K562 (cell line): ENCODE measurements at regions not wholly inside any gene's neighbourhood (a gene's known extent, or its start where the extent isn't known, plus 50 kb on each side); places are given as distances from the start of the nearest gene placed in this dataset.

Source experiments
- ATAC-seq: fragments of 200-7000 bp; cut with Tn5 transposase; 3 replicates; pipeline ENCODE4 v1.9.1; 2020; ENCODE audit warnings: moderate library complexity
- BruUV-seq: library from RNA; stranded (reverse); fragments of 400-500 nt; replicated peaks from 2 replicates; lab custom pipeline; 2021; lab: Mats Ljungman, UMichigan
- CTCF ChIA-PET: fragments of 300-600 bp; formaldehyde crosslinking; extraction: SDS; loops from one replicate; lab custom pipeline; 2021; ENCODE audit warnings: low intra/inter-chr PET ratio; lab: Yijun Ruan, JAX
- POLR2A ChIA-PET: fragments of 300-600, 350-650 bp; sonication (Branson Sonifier 250); formaldehyde crosslinking; extraction: SDS; loops from one replicate; lab custom pipeline; 2021; ENCODE audit warnings: antibody characterized with exemption, inconsistent platforms; lab: Yijun Ruan, JAX
- DNase-seq, 4 experiments: peaks; one replicate each; pipeline versions ENCODE4 v3.0.0 to v3.0.0-alpha.2; 2011 to 2018; ENCODE audit warnings: low spot score in 3 of 4, mixed read lengths in 3 of 4; ENCODE audit errors: extremely low read depth in 1 of 4
- FAIRE-seq: peaks from 2 replicates; lab custom pipeline; 2011; peaks lifted over from hg19 to GRCh38; lab: Jason Lieb, UNC
- H2AFZ ChIP-seq: 2 replicates; pipeline ENCODE4 v1.6.0; 2011; ENCODE audit warnings: low read depth, low read length, control low read depth, inconsistent platforms
- H3K27ac ChIP-seq: fragments of 200-600 bp; 3 replicates; pipeline ENCODE4 v1.8.0; 2011; ENCODE audit warnings: low read depth, mild to moderate bottlenecking, control low read depth, inconsistent platforms, low read length, moderate library complexity, mixed read lengths; ENCODE audit errors: extremely low read depth
- H3K27me3 ChIP-seq, 2 experiments: fragments of 300-600 bp in 1 of 2; 2 replicates in 1 of 2; 3 replicates in 1 of 2; pipeline versions ENCODE4 v1.6.0 to v1.8.0; 2011; ENCODE audit warnings: inconsistent platforms in 2 of 2, low read length in 2 of 2, mild to moderate bottlenecking in 1 of 2, mixed read lengths in 1 of 2, moderate library complexity in 1 of 2; ENCODE audit not compliant: control insufficient read depth in 2 of 2, insufficient read depth in 2 of 2
- H3K36me3 ChIP-seq: fragments of 300-600 bp; 3 replicates; pipeline ENCODE4 v1.8.0; 2011; ENCODE audit warnings: mild to moderate bottlenecking, low read length, inconsistent platforms; ENCODE audit not compliant: control insufficient read depth, insufficient read depth
- H3K4me1 ChIP-seq, 2 experiments: fragments of 200-600 bp in 1 of 2; replicated peaks in 1 of 2; 2 replicates in 1 of 2; 3 replicates in 1 of 2; pipeline versions ENCODE4 v1.5.1 to v1.8.0; 2011; ENCODE audit warnings: inconsistent platforms in 2 of 2, low read length in 2 of 2, mild to moderate bottlenecking in 1 of 2, mixed read lengths in 1 of 2, moderate library complexity in 1 of 2; ENCODE audit not compliant: control insufficient read depth in 2 of 2, insufficient read depth in 2 of 2
- H3K4me2 ChIP-seq: 2 replicates; pipeline ENCODE4 v1.6.1; 2011; ENCODE audit warnings: low read length, control low read depth, inconsistent platforms, mixed read lengths; ENCODE audit not compliant: insufficient read depth
- H3K4me3 ChIP-seq: fragments of 200-600 bp; sonication (generic), shearing (Covaris generic); 2 replicates; pipeline ENCODE4 v1.5.1; 2016; ENCODE audit warnings: control low read depth, inconsistent platforms
- H3K79me2 ChIP-seq: fragments of 200-600 bp; 3 replicates; pipeline ENCODE4 v1.8.0; 2011; ENCODE audit warnings: low read length, inconsistent platforms; ENCODE audit not compliant: control insufficient read depth, insufficient read depth
- H3K9ac ChIP-seq, 2 experiments: 2 replicates each; pipeline versions ENCODE4 v1.6.0 to v1.6.1; 2011; ENCODE audit warnings: low read depth in 2 of 2, low read length in 2 of 2, control low read depth in 1 of 2, inconsistent platforms in 1 of 2, mild to moderate bottlenecking in 1 of 2, mixed read lengths in 1 of 2; ENCODE audit not compliant: insufficient read depth in 1 of 2
- H3K9me1 ChIP-seq: one replicate; pipeline ENCODE4 v1.6.0; 2011; ENCODE audit warnings: inconsistent platforms, mild to moderate bottlenecking, low read length, moderate library complexity; ENCODE audit not compliant: control insufficient read depth, insufficient read depth
- H3K9me3 ChIP-seq: replicated peaks from 2 replicates; pipeline ENCODE4 v1.5.1; 2011; ENCODE audit warnings: low read depth, low read length, inconsistent platforms; ENCODE audit not compliant: control insufficient read depth, insufficient read depth
- H4K20me1 ChIP-seq: replicated peaks from 2 replicates; pipeline ENCODE4 v1.6.1; 2011; ENCODE audit warnings: low read length, inconsistent platforms, mixed read lengths; ENCODE audit not compliant: control insufficient read depth, insufficient read depth
- ASH1L ChIP-seq: fragments of 450-650 bp; IDR thresholded peaks from 2 replicates; pipeline ENCODE4 v1.6.1; 2018; ENCODE audit warnings: borderline replicate concordance, mild to moderate bottlenecking, low read depth; ENCODE audit not compliant: partially characterized antibody
- DDX20 ChIP-seq: fragments of 450-650 bp; IDR thresholded peaks from 2 replicates; pipeline ENCODE4 v1.6.1; 2016; ENCODE audit warnings: missing genetic modification characterization, low read depth, mild to moderate bottlenecking, missing compliant biosample characterization, moderate library complexity
- FOXA1 ChIP-seq: fragments of 450-650 bp; IDR thresholded peaks from 2 replicates; pipeline ENCODE4 v1.6.1; 2016; ENCODE audit warnings: mild to moderate bottlenecking, borderline replicate concordance
- FUS ChIP-seq: fragments of 200-400 bp; formaldehyde crosslinking; optimal IDR thresholded peaks from 2 replicates; pipeline ENCODE3; 2017; ENCODE audit warnings: low read depth, low read length
- GTF2A2 ChIP-seq: IDR thresholded peaks from 2 replicates; pipeline ENCODE4 v1.6.1; 2016; ENCODE audit warnings: mild to moderate bottlenecking, missing genetic modification characterization, missing compliant biosample characterization
- HLTF ChIP-seq: fragments of 450-650 bp; IDR thresholded peaks from 2 replicates; pipeline ENCODE4 v1.6.1; 2016
- HMG20B ChIP-seq: fragments of 250-450 bp; sonication (Bioruptor Pico); IDR thresholded peaks from 2 replicates; pipeline ENCODE4 v1.5.0; 2021; ENCODE audit warnings: mild to moderate bottlenecking
- KDM4B ChIP-seq, 2 experiments: fragments of 450-650 bp in 1 of 2; sonication (generic) in 1 of 2; IDR thresholded peaks; 2 replicates each; pipeline ENCODE4 v1.6.1; 2016 to 2017; ENCODE audit warnings: borderline replicate concordance in 2 of 2, antibody characterized with exemption in 1 of 2, low read depth in 1 of 2, mild to moderate bottlenecking in 1 of 2
- NCOA2 ChIP-seq, 2 experiments: fragments of 450-650 bp; IDR thresholded peaks; 2 replicates each; pipeline ENCODE4 v1.6.1; 2018; ENCODE audit warnings: mild to moderate bottlenecking in 2 of 2, moderate library complexity in 1 of 2; ENCODE audit not compliant: partially characterized antibody in 2 of 2
- NFIC ChIP-seq: fragments of 450-650 bp; IDR thresholded peaks from 2 replicates; pipeline ENCODE4 v1.6.1; 2017; ENCODE audit warnings: mild to moderate bottlenecking, inconsistent platforms
- RUNX1 ChIP-seq: sonication (generic); IDR thresholded peaks from 2 replicates; pipeline ENCODE4 v1.6.1; 2016; ENCODE audit warnings: antibody characterized with exemption, low read depth
- SIRT6 ChIP-seq: IDR thresholded peaks from one replicate; pipeline ENCODE4 v1.6.1; 2012; ENCODE audit warnings: low read depth, mild to moderate bottlenecking, control low read depth, inconsistent platforms, low read length, moderate library complexity
- SP2 ChIP-seq: IDR thresholded peaks from 2 replicates; pipeline ENCODE4 v1.6.1; 2011; ENCODE audit warnings: mild to moderate bottlenecking, low read depth, low read length, moderate library complexity; ENCODE audit not compliant: poor library complexity, severe bottlenecking; ENCODE audit errors: extremely low read depth
- WGBS: fragments of 100-300 bp; shearing (Covaris generic); methylation state at CpG from one replicate; pipeline ENCODE4 v1.1.6; 2016; ENCODE audit warnings: low coverage, mixed read lengths; ENCODE audit not compliant: insufficient coverage; ENCODE audit errors: missing lambda C conversion rate; 5-methylcytosine and 5-hydroxymethylcytosine counted together
- in situ Hi-C: fragments of 300-500 bp; cut with MboI; formaldehyde crosslinking; loops from 4 replicates; pipeline ENCODE4 v1.15.0; 2018; ENCODE audit warnings: inconsistent platforms, mixed read lengths
- intact Hi-C: fragments of 100-400 bp; cut with micrococcal nuclease; formaldehyde crosslinking; loops from 2 replicates; pipeline ENCODE4 v1.14.2; 2022
- TF ChIP-seq, protein P1 (sequence below): fragments of 450-650 bp; formaldehyde crosslinking; conservative IDR thresholded peaks from 2 replicates; pipeline ENCODE4 v1.4.0; 2022; ENCODE audit warnings: mild to moderate bottlenecking, missing genetic modification characterization
- TF ChIP-seq, protein P2 (sequence below), 3 experiments: fragments of 200-800 bp in 1 of 3; sonication (Bioruptor generic) in 1 of 3; sonication (generic) in 1 of 3; formaldehyde crosslinking in 1 of 3; IDR thresholded peaks; 2 replicates each; pipeline versions ENCODE4 v1.6.1 to v1.8.0; 2016 to 2022; ENCODE audit warnings: mild to moderate bottlenecking in 2 of 3, missing compliant biosample characterization in 2 of 3, missing genetic modification characterization in 2 of 3, missing genetic modification reagents in 1 of 3

DNA sequence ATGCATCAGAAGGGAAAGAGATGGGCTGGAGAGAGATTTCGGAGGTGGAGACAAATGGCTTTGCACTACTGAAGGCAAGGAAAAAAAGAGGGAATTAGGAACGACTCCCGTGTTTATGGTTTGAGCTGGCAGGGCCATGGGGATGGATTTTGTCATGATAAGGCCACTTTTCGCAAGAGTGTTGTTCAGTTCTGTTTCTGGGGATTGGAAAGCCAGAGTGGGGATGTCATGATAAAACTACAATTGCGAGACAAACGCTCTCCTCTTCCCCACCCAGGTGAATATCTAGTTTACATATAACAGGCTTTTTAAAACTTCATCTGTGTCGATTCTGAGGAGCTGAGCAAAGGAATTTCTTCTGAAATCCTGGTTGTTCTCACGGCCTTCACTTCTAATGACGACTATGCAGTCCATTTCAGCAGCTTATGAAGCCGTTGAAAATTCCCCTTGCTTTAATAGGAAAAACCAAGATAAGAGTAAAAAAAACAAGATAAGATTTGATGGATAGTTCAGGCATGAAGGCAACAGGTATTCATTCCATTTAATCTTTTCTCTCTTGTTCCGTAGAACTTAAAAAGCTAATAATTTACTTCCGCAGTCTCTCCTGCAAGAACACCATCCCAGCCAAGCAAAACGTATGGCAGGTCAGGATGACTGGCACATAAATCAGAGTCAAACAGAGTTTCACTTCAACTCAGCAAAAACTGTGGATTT lies 245.6 kb upstream of the PITRM1 start:
- 15% methylated on average over 13 of the region's 13 CpGs for WGBS

More for the DNA sequence above, 245.6 kb upstream of the PITRM1 start:
- Histone ChIP-seq H2AFZ (no peak overlapping the region), H3K79me2 (no peaks in the 10 kb centered on the region), H3K9me3 (no peaks in the 10 kb centered on the region), H3K9me1 (no peaks in the 10 kb centered on the region), H4K20me1 (peaks cover 12% of the 10 kb centered on the region), H3K27ac (no peak overlapping the region), H3K4me1 (no peaks in the 10 kb centered on the region), H3K4me2 (no peak overlapping the region), H3K36me3 (no peaks in the 10 kb centered on the region), H3K9ac (no peak overlapping the region), H3K27me3 (peaks cover 4 to 51% of the 10 kb centered on the region in 2 experiments; a peak in 4 of 5 replicates), H3K4me3 (no peak overlapping the region)
- FAIRE-seq (no peak), ATAC-seq (no peak), DNase-seq (no peak)
- BruUV-seq: no TSS peak
- CTCF ChIA-PET: no interaction called here
- no peak for TF ChIP-seq RUNX1
- no peak for TF ChIP-seq HLTF
- no peak for TF ChIP-seq FOXA1
- TF ChIP-seq NCOA2 (IDR thresholded peaks at IDR 0.05; ENCODE audit: partially characterized antibody in 2 of 2): no peak
- TF ChIP-seq ASH1L: no peak
- TF ChIP-seq NFIC: no peak
- no peak for TF ChIP-seq DDX20 (tag)
- TF ChIP-seq, protein P1, sequence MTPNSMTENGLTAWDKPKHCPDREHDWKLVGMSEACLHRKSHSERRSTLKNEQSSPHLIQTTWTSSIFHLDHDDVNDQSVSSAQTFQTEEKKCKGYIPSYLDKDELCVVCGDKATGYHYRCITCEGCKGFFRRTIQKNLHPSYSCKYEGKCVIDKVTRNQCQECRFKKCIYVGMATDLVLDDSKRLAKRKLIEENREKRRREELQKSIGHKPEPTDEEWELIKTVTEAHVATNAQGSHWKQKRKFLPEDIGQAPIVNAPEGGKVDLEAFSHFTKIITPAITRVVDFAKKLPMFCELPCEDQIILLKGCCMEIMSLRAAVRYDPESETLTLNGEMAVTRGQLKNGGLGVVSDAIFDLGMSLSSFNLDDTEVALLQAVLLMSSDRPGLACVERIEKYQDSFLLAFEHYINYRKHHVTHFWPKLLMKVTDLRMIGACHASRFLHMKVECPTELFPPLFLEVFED: no peak
- no peak for TF ChIP-seq KDM4B (IDR thresholded peaks at IDR 0.05; ENCODE audit: borderline replicate concordance in 2 of 2, low read depth in 1 of 2)
- TF ChIP-seq, protein P2, sequence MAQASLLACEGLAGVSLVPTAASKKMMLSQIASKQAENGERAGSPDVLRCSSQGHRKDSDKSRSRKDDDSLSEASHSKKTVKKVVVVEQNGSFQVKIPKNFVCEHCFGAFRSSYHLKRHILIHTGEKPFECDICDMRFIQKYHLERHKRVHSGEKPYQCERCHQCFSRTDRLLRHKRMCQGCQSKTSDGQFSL (CRISPR knock-in tag; IDR thresholded peaks at IDR 0.05): no peak
- TF ChIP-seq, protein P2 (tag; IDR thresholded peaks at IDR 0.05): no peak
- TF ChIP-seq HMG20B (CRISPR knock-in tag): no peak
- no peak for TF ChIP-seq GTF2A2 (tag)
- TF ChIP-seq FUS: no peak
- no peak for TF ChIP-seq SIRT6
- TF ChIP-seq SP2: no peak
- intact Hi-C loops (no loop called here), in situ Hi-C loops (no loop called here)
- POLR2A ChIA-PET: interaction anchor here (0.9 to 1.3 kb wide), 2 partner anchors 10 to 52 kb away, joined by 3 to 4 read pairs; no protein-coding TSS in a partner anchor
